ENCODE measurements at regions not wholly inside any gene's neighbourhood (a gene's known extent, or its start where the extent isn't known, plus 50 kb on each side); places are given as distances from the start of the nearest gene placed in this dataset.
A peak's percentile ranks its signal among the peaks of the same experiment; 100 is the strongest.

DNA sequence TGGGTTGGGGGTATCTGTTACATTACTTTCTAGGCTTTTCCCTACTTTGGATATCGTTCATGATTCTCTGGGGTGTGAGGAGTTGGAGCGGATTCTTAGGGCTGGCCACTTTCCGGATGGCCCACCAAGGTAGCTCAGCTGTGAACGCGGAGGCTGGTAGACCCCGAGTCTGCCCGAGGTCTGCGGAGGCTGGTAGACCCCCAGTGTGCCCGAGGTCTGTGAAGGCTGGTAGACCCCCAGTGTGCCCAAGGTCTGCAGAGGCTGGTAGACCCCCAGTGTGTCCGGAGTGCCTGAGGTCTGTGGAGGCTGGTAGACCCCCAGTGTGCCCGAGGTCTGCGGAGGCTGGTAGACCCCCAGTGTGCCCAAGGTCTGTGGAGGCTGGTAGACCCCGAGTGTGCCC lies 99.2 kb upstream of the ZNF469 start:
- intact Hi-C loops (cut with DNase I), result no loop called here
- ATAC-seq (ENCODE audit: poor library complexity), result no peak
- peak; percentile 16 for DNase-seq

DNA sequence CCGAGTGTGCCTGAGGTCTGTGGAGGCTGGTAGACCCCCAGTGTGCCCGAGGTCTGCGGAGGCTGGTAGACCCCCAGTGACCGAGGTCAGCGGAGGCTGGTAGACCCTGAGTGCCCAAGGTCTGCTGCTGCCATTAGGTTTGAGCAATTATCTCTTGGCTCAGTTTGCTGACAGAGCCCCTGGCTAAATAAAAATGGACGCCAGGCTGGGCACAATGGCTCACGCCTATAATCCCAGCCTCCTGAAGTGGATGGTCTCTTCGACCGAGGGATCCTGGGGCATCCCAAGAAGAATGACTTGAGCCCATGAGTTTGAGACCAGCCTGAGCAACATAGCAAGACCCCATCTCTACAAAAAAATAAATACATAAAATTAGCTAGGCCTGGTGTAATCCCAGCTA lies 98.7 kb upstream of the ZNF469 start:
- ATAC-seq (ENCODE audit: poor library complexity) (no peak), DNase-seq (no peak)
- intact Hi-C loops (cut with DNase I), result no loop called here

DNA sequence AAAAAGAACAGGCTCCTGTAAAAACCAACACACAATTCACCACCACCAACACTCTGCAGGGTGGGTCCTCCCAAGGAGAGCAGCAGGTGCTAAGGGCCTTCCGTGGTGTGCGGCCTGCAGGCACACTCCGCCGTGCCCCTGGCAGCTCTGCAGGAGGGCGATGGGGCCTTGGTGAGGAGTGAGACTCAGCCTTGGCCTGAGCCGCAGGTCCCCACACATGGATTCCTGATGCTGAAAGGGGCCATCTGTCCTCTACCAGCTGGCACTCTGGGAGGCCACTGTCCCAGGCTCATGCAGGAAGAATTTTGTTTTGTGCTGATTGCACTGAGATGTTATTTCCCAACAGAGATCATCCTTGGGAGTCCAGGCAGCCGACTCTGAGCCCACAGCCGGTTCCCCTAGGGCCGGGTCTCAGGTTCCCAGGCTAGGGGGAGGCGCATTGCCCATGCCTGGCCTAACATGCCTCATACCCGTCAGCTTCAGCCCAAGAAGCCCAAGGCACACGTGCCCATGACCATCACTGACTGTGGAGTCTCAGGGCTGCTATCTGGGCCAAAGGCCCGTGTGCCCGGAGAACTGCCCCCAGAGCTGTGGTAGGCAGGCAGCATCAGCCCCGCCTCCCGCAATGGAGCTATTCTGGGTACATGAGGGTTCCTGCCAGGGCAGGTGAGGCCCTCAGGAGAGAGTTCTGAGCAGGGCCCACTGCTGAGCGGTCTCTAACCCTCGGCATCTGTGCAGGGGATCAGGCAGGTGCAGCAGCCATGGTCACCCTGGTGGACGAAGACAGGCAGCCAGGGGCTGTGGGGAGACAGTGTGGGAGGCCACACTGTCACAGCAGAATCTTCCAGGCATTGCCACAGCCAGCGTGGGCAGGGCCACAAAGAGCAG lies 97.9 kb upstream of the ZNF469 start:
- ATAC-seq (ENCODE audit: poor library complexity), result no peak
- DNase-seq, result peak; percentile 34
- intact Hi-C loops (cut with DNase I), result no loop called here

DNA sequence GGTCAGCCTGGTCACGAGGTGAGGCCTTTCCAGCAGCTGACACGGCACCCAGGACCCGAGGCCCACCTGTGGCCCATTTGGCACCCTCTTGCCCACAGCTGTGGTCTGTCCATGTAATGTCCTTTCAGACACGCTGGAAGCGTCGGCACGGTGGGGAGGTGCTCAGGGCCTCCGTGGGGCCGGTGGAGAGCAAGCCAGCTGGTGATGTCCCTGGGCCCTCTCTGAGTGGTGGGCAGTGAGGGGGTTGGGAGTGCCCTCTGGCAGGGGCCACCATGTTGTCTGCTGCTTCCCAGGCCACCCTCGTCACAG lies 97.3 kb upstream of the ZNF469 start:
- ATAC-seq (ENCODE audit: poor library complexity) (no peak), DNase-seq (no peak)
- intact Hi-C loops (cut with DNase I), result no loop called here

DNA sequence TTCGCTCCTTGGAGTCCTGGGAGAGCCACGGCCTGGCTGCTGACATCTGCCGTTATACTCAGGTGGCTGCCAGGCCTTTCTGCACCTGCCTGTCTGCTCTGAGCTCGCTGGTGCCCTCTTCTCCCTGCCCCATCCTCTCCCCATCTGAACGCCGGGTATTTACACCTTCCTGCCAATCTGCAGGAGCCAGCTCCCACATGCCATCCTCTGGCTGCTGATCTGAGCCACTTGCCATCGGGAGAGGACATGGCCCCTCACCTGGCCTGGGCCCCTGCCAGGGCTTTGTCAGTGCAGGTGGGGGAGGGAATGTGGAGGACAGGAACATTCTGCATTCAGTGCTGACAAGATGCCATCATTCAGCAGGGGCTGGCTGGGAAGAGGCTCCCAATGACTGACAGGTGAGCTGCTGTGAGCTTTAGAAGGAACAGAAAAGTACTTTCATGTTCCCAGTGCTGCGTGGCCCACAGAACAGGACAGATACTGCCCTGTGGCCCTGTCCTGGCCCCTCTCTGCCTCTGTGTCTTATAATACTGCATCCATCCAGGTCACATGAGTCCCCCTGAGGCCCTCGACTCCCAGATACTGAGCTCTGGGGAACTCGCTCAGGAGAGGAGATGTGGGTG lies 96.3 kb upstream of the ZNF469 start:
- DNase-seq (peak; percentile 34), ATAC-seq (ENCODE audit: poor library complexity) (no peak)
- intact Hi-C loops (cut with DNase I), result no loop called here

DNA sequence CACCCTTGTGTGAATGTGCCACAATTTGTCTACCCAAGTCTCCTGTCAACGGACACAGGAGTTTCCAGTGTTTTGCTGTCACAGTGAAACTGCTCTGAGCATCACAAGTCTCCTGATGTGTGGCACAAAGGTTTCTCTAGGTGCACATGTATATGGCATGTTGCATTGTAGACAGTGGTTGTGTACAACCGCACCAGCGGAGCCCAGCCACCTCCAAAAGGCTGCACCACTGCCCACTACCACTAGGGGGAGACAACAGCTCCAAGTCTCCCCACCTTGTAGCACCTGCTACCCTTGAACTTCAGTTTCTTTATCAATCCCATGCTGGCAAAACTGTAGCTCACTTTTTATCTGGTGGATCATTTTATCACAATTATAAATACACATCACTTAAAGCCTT lies 95.5 kb upstream of the ZNF469 start:
- ATAC-seq (ENCODE audit: poor library complexity), result no peak
- DNase-seq, result no peak
- intact Hi-C loops (cut with DNase I), result no loop called here

DNA sequence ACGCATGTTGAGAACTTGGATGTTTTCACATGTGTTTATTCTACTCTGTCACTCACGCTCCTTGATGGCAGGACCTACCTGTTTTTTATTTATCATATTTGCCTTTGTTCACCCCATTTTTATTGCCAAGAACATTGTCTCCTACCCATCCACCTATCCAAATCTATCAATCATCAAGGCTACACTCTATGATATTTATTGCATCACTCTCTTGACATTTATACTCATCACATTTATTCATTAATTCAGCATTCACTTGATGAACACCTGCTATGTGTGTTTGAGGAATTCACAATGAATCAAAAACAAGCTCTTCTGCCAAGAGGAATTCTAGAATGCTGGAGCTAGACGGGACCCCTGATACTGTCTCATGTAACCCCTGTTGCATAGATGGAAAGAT lies 94.5 kb upstream of the ZNF469 start:
- ATAC-seq (ENCODE audit: poor library complexity) (no peak), DNase-seq (no peak)
- intact Hi-C loops (cut with DNase I), result no loop called here

DNA sequence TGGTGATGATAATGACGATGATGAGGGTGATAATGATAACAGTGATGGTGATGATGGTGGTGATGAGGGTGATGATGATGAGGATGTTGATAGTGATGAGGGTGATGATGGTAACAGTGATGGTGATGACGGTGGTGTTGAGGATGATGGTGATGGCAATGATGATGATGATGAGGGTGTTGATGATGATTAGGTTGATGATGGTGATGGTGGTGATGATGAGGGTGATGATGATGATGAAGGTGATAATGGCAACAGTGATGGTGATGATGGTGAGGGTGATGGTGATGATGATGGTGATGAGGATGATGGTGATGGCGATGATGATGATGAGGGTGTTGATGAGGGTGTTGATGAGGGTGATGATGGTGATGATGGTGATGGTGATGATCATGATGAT lies 93.8 kb upstream of the ZNF469 start:
- intact Hi-C loops (cut with DNase I), result no loop called here
- ATAC-seq (ENCODE audit: poor library complexity) (no peak), DNase-seq (no peak)

DNA sequence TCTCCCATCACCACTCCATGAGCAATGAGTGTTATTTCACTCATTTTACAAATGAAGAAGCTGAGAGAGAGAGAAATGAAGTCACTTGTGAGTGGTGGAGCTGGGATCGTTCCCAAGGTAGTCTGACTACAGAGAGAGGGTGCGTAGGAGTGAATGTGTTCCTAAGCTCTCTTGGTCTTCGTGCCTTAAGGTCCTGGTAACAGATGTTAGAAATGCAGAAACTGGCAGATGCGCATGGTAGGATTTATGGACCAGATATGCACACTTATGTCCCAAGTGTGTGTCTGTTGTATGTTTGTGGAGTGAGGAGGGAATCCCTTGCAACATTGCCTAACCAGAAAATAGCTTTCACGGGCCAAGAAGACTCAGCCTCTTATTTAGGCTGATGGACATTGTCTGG lies 93.2 kb upstream of the ZNF469 start:
- no peak for ATAC-seq (ENCODE audit: poor library complexity)
- no peak for DNase-seq
- intact Hi-C loops (cut with DNase I), result no loop called here

DNA sequence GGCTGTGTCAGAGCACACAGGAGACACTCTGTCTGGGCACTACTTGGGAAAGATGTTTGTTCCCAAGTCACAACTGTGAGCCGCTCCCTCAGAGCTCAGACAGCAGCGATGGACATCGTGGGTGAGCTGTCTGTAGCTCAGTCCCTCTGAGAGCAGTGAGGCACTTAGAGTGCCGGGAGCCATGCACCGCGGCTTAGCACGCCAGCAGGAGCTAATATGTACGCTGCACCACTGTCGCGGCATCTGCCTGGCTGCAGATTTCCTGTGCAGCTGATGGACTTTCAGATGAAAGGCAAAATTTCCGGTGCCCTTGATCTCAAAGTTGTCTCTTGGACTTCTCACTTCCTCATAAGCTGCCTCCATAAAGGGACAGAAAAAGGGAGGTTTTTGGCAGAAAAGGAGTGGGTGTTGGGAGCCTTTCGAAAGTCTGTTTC lies 92.8 kb upstream of the ZNF469 start:
- DNase-seq, result no peak
- ATAC-seq (ENCODE audit: poor library complexity), result no peak
- intact Hi-C loops (cut with DNase I), result no loop called here

DNA sequence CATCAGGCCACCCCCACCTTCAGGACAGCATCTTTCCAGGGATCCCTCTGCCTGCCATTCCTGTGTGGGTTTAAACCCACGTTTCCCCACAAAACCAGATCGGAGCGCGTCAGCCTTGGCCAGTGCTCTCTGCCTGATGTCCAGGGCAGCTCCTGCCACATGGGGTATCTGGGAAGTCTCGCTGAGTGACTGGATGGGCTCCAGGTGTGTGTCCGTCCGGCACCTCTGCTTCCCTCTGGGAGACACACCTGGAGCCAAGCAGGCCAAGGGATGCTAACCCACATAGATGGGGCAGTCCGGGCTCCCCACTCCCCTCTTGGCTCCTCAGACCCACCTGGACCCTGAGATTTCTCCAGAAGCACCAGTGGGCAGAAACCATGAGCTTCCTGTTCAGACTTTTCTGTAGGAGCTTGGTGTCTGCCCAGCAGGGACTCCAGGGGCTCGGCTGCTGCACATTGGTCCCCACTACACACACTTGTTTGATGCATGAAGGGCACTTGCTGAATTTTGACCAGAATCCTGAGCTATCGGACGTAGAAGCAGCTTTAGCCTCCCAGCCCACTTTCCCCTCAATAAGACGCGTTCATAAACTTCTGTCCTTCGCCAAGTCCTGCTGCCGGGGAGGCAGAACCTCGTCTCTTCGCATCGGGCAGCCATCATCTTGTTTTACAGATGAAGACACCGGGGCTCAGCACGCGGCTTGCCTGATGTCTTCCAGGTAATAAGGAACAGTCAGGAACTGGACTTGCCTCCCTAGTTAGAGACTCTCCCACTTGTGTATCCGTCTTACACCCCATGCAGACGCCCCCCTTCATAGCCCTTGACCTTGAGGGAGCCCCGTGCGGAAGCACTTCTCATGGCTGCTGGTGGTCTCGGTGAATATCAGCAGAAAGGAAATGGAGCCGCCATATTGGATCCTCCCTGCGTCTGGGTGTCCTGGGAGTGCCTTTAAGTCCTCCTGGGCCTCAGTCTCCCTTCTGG lies 91.6 kb upstream of the ZNF469 start:
- ATAC-seq (ENCODE audit: poor library complexity) (no peak), DNase-seq (no peak)
- intact Hi-C loops (cut with DNase I), result no loop called here

DNA sequence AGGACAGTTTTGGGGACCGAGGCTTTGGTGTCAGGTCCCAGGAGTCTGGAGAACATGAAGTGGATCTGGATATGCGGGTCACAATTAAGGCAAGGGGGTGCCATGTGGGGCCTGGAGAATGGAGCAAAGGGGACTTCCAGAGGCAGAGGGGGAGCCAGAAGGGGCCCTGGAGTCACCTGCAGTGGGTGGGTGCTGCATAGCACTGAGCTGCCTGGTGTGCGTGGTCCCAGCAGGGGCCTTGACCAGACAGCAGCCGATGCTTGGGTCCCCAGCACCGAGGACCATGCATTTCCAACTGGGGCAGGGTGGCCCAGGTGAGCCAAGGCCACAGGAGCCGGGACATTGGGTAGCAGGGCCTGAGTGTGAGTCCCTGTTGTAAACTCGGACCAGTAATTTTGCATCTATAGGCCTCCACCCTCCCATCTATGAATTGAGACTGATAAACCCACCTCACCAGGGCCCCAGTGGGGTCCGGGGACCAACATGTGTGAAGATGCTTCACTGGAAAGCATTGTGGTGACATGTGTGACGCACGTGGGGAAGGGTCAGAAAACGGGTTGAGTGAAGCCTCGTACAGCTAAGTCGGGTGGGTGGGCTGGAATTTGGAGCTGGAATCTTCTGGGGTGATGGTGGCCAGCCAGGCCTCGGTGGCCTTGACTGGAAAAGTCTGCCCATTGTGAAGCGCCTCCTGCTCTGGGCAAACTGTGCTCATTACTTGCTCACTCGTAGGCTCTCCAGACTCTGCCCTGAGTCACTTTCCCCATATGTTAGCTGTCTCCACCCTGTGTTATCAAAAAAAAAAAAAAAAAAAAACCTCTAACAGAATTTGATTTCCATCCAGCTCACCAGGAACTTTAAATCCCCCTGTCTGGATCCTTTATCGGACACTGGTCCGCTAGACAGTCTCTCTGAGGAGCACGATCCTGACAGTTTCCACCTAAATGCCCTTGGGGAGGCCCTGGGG lies 90.5 kb upstream of the ZNF469 start:
- intact Hi-C loops (cut with DNase I), result no loop called here
- ATAC-seq (ENCODE audit: poor library complexity), result no peak
- DNase-seq, result no peak

DNA sequence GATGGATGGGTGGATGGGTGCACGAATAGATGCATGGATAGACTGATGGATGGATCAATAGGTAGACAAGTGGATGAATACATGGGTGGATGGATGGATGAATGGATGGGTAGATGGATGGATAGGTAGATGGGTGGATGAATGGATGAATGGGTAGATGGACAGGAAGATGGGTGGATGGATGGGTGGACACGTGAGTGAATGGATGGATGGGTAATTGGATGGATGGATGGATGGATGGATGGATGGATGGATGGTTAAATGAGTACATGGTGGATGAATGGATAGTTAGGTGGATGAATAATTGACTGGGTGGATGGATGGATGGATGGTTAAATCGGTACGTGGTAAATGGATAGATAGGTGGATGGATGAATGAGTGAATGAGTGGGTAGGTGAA lies 89.7 kb upstream of the ZNF469 start:
- intact Hi-C loops (cut with DNase I), result no loop called here
- DNase-seq, result no peak
- no peak for ATAC-seq (ENCODE audit: poor library complexity)

DNA sequence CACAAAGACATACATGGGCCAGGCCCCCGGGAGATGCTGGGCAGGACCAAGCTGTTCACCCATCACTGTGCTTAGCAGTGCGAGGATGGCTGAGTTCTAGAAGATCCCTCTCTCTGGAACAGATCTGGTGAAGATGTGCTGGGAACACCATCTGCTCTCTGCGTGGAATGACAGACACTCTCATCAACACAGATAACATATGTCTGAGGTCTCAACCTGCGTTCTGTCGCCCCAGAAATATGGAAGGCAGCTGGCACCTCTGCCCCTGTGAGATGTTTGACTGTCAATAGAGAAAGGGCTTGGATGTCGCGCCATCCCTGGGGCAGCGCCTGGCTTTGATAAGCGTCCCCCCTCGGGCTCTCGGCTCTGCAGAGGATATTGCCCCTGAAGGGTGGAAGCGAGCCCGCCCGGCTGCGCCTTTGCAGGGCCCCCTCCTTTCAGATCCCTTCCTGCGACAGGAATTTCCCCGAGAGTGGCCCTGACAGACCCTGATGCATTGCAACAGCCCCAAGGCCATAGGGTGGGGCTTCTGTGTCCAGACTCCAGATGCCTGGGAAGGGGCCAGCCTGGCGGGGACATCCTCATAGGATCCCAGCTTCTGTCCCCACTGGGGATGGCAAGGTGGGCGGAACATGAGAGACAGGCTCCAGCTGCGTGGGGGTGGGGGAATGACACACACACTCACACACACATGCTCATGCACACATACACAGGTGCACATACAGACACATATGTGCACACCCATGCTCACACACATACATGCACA lies 86.9 kb upstream of the ZNF469 start:
- intact Hi-C loops (cut with DNase I), result no loop called here
- no peak for DNase-seq
- no peak for ATAC-seq (ENCODE audit: poor library complexity)

DNA sequence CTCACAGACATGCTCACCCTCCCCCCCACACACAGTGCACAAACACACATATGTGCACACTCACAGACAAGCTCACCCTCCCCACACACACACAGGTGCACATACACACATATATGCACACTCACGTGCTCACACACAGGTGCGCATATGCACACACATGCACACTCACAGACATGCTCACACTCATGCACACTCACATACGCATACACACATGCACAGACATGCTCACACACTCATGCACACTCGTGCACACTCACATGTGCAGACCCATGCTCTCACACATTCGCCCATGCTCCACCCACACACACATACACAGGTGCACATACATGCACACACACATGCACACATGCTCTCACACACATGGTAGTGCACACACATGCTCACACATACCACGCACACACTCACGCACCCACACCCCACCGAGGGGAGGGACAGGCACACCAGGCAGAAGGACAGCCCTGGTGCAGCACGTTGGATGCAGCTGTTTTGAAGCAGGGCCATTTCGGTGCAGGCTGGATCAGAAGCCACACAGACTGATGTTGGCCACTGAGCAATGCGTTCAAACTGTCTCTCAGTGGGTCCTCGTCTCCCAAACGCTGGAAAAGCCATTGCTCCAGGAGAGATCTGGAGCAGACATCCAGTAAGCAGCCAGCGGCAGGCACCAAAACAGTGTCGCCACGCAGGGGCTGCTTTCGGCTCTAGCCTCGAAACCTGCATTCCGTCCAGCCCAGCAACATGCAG lies 86.2 kb upstream of the ZNF469 start:
- ATAC-seq (ENCODE audit: poor library complexity), result no peak

DNA sequence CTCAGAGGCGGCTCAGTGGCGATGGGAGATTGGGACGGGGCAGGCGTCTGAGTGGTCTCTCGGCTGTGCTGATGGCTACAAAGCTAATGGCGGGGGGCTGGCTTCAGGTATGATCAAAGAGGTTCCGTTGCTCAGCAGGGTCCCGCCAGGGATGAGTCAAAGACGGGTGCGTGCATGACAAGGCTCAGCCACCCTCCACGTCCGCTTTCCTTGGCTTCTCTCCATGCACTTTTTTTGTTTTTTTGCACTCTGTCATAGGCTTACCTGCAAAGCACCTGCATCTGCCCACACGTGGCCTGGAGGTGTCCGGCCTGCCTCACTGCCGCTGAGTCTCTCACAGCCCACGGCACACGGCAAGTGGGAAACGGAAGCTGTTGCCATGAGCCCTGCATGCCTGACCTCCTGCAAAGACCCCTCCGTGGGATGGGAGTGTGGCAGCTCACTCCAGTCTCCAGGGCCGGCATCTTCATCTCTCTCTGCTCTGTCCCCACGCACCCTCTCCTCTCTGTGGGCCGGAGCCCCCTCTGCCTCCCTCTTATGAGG lies 85.5 kb upstream of the ZNF469 start:
- no peak for DNase-seq
- intact Hi-C loops (cut with DNase I), result no loop called here
- ATAC-seq (ENCODE audit: poor library complexity), result no peak

More for the DNA sequence above, 86.2 kb upstream of the ZNF469 start:
- DNase-seq, result no peak
- intact Hi-C loops (cut with DNase I), result no loop called here
